ENCODE measurements at regions not wholly inside any gene's neighbourhood (a gene's known extent, or its start where the extent isn't known, plus 50 kb on each side); places are given as distances from the start of the nearest gene placed in this dataset.

DNA sequence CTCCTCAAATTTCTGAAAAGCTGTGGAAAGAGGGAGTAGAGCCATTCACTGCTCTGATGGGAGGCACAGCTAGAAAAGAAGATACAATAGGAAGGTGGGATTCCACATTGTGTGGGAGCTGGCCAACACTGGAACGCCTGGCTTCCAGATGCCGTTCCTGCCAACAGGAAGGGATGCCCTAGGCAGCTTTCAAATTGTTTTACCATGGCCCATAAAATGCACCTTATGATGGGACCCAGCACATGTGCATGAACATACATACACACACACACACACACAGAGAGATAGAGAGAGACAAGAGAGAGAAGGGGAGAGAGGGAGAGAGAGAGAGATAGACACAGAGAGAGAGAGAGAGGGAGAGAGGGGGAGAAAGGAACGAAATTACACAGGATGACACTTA, 86.1 kb upstream of the BZW1 start:
- H3K4me3 ChIP-seq = no peak overlapping the region
- DNase-seq = no peak
- intact Hi-C loops (cut with DNase I) = no loop called here
- H3K36me3 ChIP-seq = no peaks in the 10 kb centered on the region
- ATAC-seq = no peak
- H3K9me3 ChIP-seq = no peaks in the 10 kb centered on the region
- H3K27me3 ChIP-seq = no peaks in the 10 kb centered on the region
- H3K27ac ChIP-seq = no peak overlapping the region
- WGBS (ENCODE audit: insufficient coverage, low coverage, low lambda C conversion rate, missing lambda C conversion rate) = 54% methylated on average over 3 of the region's 3 CpGs
- no peak for TF ChIP-seq POLR2A (IDR thresholded peaks at IDR 0.05)
- TF ChIP-seq, protein P1, sequence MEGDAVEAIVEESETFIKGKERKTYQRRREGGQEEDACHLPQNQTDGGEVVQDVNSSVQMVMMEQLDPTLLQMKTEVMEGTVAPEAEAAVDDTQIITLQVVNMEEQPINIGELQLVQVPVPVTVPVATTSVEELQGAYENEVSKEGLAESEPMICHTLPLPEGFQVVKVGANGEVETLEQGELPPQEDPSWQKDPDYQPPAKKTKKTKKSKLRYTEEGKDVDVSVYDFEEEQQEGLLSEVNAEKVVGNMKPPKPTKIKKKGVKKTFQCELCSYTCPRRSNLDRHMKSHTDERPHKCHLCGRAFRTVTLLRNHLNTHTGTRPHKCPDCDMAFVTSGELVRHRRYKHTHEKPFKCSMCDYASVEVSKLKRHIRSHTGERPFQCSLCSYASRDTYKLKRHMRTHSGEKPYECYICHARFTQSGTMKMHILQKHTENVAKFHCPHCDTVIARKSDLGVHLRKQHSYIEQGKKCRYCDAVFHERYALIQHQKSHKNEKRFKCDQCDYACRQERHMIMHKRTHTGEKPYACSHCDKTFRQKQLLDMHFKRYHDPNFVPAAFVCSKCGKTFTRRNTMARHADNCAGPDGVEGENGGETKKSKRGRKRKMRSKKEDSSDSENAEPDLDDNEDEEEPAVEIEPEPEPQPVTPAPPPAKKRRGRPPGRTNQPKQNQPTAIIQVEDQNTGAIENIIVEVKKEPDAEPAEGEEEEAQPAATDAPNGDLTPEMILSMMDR (IDR thresholded peaks at IDR 0.05) = no peak
- peaks cover 0 to 21% (median 2%) of the 10 kb centered on the region in 4 donors for H3K4me1 ChIP-seq

- Histone ChIP-seq H3K27ac (peak overlapping the region in 1 of 3 donors; percentile 29), H3K36me3 (no peaks in the 10 kb centered on the region), H3K27me3 (no peaks in the 10 kb centered on the region), H3K4me3 (no peak overlapping the region), H3K4me1 (peaks cover 0 to 22% (median 2%) of the 10 kb centered on the region in 4 donors), H3K9me3 (no peaks in the 10 kb centered on the region)
- no peak for TF ChIP-seq POLR2A (IDR thresholded peaks at IDR 0.05)
- TF ChIP-seq, protein P1 (IDR thresholded peaks at IDR 0.05) = no peak
- intact Hi-C loops (cut with DNase I) = no loop called here
- 0% methylated on average over 1 of the region's 1 CpG for whole genome bisulfite sequencing (ENCODE audit: insufficient coverage, low coverage, low lambda C conversion rate, missing lambda C conversion rate)
- peak; percentile 78 to 82 (median 82) for ATAC-seq
- DNase-seq = peak in 1 of 3 donors; percentile 59
These were observed 83.1 kb upstream of the BZW1 start for GRCh38 chr2:200728630-200729029.

GRCh38 chr2:200730302-200730701, 81.4 kb upstream of the BZW1 start:
- peaks cover 0 to 22% (median 2%) of the 10 kb centered on the region in 4 donors for H3K4me1 ChIP-seq
- 40% methylated on average over 2 of the region's 2 CpGs for WGBS (ENCODE audit: insufficient coverage, low coverage, low lambda C conversion rate, missing lambda C conversion rate)
- no peak overlapping the region for H3K4me3 ChIP-seq
- no peaks in the 10 kb centered on the region for H3K9me3 ChIP-seq
- no peaks in the 10 kb centered on the region for H3K27me3 ChIP-seq
- intact Hi-C loops (cut with DNase I) = no loop called here
- peak in 1 of 3 donors; percentile 56 for DNase-seq
- H3K27ac ChIP-seq = peak overlapping the region in 1 of 3 donors; percentile 1
- no peaks in the 10 kb centered on the region for H3K36me3 ChIP-seq
- ATAC-seq = peak; percentile 50 to 84 (median 66)
- TF ChIP-seq, protein P1 (IDR thresholded peaks at IDR 0.05) = no peak
- TF ChIP-seq POLR2A (IDR thresholded peaks at IDR 0.05) = no peak

DNA sequence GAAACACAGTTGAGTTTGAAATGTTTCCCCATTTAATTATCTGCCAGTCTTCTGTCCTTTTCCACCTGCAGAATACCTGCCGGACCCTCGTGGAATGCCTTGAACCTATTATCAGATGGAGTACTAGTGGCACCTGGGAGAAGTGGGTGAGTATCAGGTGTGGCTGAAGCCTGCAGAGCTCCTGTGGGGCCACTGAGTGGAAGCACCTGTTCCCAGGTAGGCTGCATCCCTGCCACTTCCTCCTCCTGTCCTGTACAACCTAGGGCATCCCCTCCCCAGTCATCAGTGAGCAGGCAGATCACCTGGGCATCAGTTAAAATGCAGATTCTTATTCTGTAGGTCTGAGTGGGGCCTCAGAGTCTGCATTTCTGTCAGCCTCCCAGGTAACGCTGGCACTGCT, 80.8 kb upstream of the BZW1 start:
- no peaks in the 10 kb centered on the region for H3K27me3 ChIP-seq
- no peaks in the 10 kb centered on the region for H3K9me3 ChIP-seq
- H3K4me3 ChIP-seq = no peak overlapping the region
- H3K36me3 ChIP-seq = no peaks in the 10 kb centered on the region
- no peak for ATAC-seq
- peak overlapping the region in 1 of 3 donors; percentile 3 for H3K27ac ChIP-seq
- WGBS (ENCODE audit: insufficient coverage, low coverage, low lambda C conversion rate, missing lambda C conversion rate) = no CpG with 5 or more reads among the region's 3 CpGs
- H3K4me1 ChIP-seq = peaks cover 0 to 22% (median 2%) of the 10 kb centered on the region in 4 donors
- no peak for DNase-seq
- no peak for TF ChIP-seq POLR2A (IDR thresholded peaks at IDR 0.05)
- TF ChIP-seq, protein P1 (IDR thresholded peaks at IDR 0.05) = no peak
- intact Hi-C loops (cut with DNase I) = no loop called here

DNA sequence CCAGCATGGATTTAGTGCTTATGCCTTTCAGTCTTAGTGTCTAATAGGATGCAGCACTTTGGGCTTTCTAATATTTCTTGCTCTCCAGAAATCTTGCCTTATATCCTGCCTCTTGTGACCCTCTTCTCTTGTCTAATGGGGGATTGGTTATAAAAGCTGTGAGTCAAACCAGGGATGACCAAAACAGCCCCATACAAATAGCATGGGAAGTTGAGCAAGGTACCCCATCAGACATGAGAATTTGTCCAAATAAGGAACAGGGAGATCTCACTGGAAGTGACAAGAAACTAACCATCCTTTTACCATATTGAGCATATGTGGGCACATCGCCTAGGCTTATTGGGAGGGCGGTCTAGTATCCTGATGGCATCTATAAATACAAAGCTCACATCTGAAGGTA, 78.8 kb upstream of the BZW1 start:
- Histone ChIP-seq H3K36me3 (no peaks in the 10 kb centered on the region), H3K27me3 (no peaks in the 10 kb centered on the region), H3K4me3 (no peak overlapping the region), H3K27ac (no peak overlapping the region), H3K4me1 (peaks cover 0 to 22% (median 2%) of the 10 kb centered on the region in 4 donors), H3K9me3 (no peaks in the 10 kb centered on the region)
- 69% methylated on average over 2 of the region's 2 CpGs for WGBS (ENCODE audit: insufficient coverage, low coverage, low lambda C conversion rate, missing lambda C conversion rate)
- TF ChIP-seq, protein P1 (IDR thresholded peaks at IDR 0.05) = no peak
- TF ChIP-seq POLR2A (IDR thresholded peaks at IDR 0.05) = no peak
- intact Hi-C loops (cut with DNase I) = no loop called here
- no peak for ATAC-seq
- DNase-seq = no peak
